ENCODE measurements at regions not wholly inside any gene's neighbourhood (a gene's known extent, or its start where the extent isn't known, plus 50 kb on each side); places are given as distances from the start of the nearest gene placed in this dataset.

DNA sequence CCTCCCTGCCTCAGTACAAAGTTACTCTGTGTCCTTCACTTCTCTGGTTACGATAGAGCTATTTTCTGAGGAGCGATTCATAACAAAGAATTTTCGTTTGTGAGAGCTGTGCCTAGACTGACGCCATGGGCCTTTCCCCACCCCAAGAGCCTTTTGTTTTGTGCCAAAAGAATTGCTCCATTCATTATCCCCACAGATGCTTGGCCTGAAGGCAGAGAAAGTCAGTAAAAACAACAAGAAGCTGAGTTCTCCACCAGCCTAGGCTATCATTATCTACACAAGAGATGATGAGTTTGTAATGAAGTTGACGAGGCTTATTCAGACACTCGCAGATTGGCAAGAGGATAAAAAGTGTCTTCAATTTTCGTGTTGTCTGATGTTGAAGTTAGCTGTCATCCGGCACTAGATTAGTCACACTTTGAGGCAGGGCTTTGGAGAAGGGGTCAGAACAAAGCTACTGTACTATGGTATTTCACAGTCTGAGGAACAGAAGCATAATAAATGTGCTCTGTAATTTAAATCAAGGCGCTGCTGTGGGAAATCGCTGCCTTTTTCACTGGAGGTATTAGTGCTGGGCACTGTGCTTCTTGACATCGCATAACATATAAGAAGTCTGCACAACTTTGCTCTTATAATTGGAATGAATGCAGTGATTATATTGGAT is 278.4 kb upstream of the FIGN start:
- peak; percentile 18 for DNase-seq (ENCODE audit: low read depth, low spot score)
- Histone ChIP-seq H3K9ac (ENCODE audit: insufficient read length, low read depth) (no peak overlapping the region), H3K4me1 (ENCODE audit: insufficient read depth, insufficient read length) (peaks cover 3% of the 10 kb centered on the region), H3K9me3 (ENCODE audit: insufficient read depth, low read length) (no peaks in the 10 kb centered on the region), H3K4me3 (ENCODE audit: insufficient read length, low read depth) (no peak overlapping the region), H3K36me3 (ENCODE audit: insufficient read depth, insufficient read length, low read length) (no peaks in the 10 kb centered on the region), H3K27me3 (ENCODE audit: insufficient read depth, insufficient read length) (no peaks in the 10 kb centered on the region)
- TF ChIP-seq SUZ12 (IDR thresholded peaks at IDR 0.05; ENCODE audit: extremely low read depth, insufficient read depth, insufficient read length) (no peak), YY1 (IDR thresholded peaks at IDR 0.05; ENCODE audit: insufficient read depth, insufficient read length) (no peak), ZNF274 (IDR thresholded peaks at IDR 0.05; ENCODE audit: low read depth, low read length) (no peak)

DNA sequence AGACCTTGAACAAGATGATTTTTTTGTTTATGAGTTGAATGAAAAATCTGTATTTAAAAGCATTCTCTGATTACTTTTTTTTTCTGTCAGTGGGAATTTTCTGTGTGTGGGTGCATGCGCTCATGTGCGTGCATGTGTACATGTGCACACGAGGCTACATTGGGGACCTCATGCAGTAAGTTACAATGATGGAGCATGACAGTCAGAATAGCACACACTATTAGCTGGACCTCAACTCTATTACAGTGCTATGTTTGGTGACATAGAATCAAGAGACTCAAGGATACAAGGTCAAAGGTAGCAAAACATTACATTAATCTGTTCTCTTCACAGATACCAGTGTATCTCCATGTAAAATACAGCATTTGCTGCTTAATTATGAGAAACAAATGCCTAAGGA is 276.8 kb upstream of the FIGN start:
- Histone ChIP-seq H3K9ac (ENCODE audit: insufficient read length, low read depth) (no peak overlapping the region), H3K4me3 (ENCODE audit: insufficient read length, low read depth) (no peak overlapping the region), H3K9me3 (ENCODE audit: insufficient read depth, low read length) (no peaks in the 10 kb centered on the region), H3K27me3 (ENCODE audit: insufficient read depth, insufficient read length) (no peaks in the 10 kb centered on the region), H3K4me1 (ENCODE audit: insufficient read depth, insufficient read length) (peaks cover 3% of the 10 kb centered on the region), H3K36me3 (ENCODE audit: insufficient read depth, insufficient read length, low read length) (no peaks in the 10 kb centered on the region)
- TF ChIP-seq SUZ12 (IDR thresholded peaks at IDR 0.05; ENCODE audit: extremely low read depth, insufficient read depth, insufficient read length) (no peak), YY1 (IDR thresholded peaks at IDR 0.05; ENCODE audit: insufficient read depth, insufficient read length) (no peak), ZNF274 (IDR thresholded peaks at IDR 0.05; ENCODE audit: low read depth, low read length) (no peak)
- no peak for DNase-seq (ENCODE audit: low read depth, low spot score)

- DNase-seq (ENCODE audit: low read depth, low spot score), result no peak
- TF ChIP-seq ZNF274 (IDR thresholded peaks at IDR 0.05; ENCODE audit: low read depth, low read length) (no peak), YY1 (IDR thresholded peaks at IDR 0.05; ENCODE audit: insufficient read depth, insufficient read length) (no peak), SUZ12 (IDR thresholded peaks at IDR 0.05; ENCODE audit: extremely low read depth, insufficient read depth, insufficient read length) (no peak)
- no peak overlapping the region for H3K4me3 ChIP-seq (ENCODE audit: insufficient read length, low read depth)
These were observed 274.0 kb upstream of the FIGN start for GRCh38 chr2:164009756-164010337.

GRCh38 chr2:164008752-164009151 is 272.9 kb upstream of the FIGN start:
- DNase-seq (ENCODE audit: low read depth, low spot score), result no peak
- Histone ChIP-seq H3K36me3 (ENCODE audit: insufficient read depth, insufficient read length, low read length) (no peaks in the 10 kb centered on the region), H3K4me3 (ENCODE audit: insufficient read length, low read depth) (no peak overlapping the region), H3K9me3 (ENCODE audit: insufficient read depth, low read length) (no peaks in the 10 kb centered on the region), H3K27me3 (ENCODE audit: insufficient read depth, insufficient read length) (no peaks in the 10 kb centered on the region), H3K9ac (ENCODE audit: insufficient read length, low read depth) (no peak overlapping the region), H3K4me1 (ENCODE audit: insufficient read depth, insufficient read length) (no peaks in the 10 kb centered on the region)
- no peak for TF ChIP-seq SUZ12 (IDR thresholded peaks at IDR 0.05; ENCODE audit: extremely low read depth, insufficient read depth, insufficient read length)
- TF ChIP-seq YY1 (IDR thresholded peaks at IDR 0.05; ENCODE audit: insufficient read depth, insufficient read length), result no peak
- TF ChIP-seq ZNF274 (IDR thresholded peaks at IDR 0.05; ENCODE audit: low read depth, low read length), result no peak

More at GRCh38 chr2:164009756-164010337, 274.0 kb upstream of the FIGN start:
- Histone ChIP-seq H3K27me3 (ENCODE audit: insufficient read depth, insufficient read length) (no peaks in the 10 kb centered on the region), H3K9me3 (ENCODE audit: insufficient read depth, low read length) (no peaks in the 10 kb centered on the region), H3K36me3 (ENCODE audit: insufficient read depth, insufficient read length, low read length) (no peaks in the 10 kb centered on the region), H3K9ac (ENCODE audit: insufficient read length, low read depth) (no peak overlapping the region), H3K4me1 (ENCODE audit: insufficient read depth, insufficient read length) (peaks cover 3% of the 10 kb centered on the region)

GRCh38 chr2:164006704-164007103 is 270.9 kb upstream of the FIGN start:
- Histone ChIP-seq H3K9ac (ENCODE audit: insufficient read length, low read depth) (no peak overlapping the region), H3K27me3 (ENCODE audit: insufficient read depth, insufficient read length) (no peaks in the 10 kb centered on the region), H3K4me1 (ENCODE audit: insufficient read depth, insufficient read length) (no peaks in the 10 kb centered on the region), H3K4me3 (ENCODE audit: insufficient read length, low read depth) (no peak overlapping the region), H3K9me3 (ENCODE audit: insufficient read depth, low read length) (no peaks in the 10 kb centered on the region), H3K36me3 (ENCODE audit: insufficient read depth, insufficient read length, low read length) (no peaks in the 10 kb centered on the region)
- TF ChIP-seq ZNF274 (IDR thresholded peaks at IDR 0.05; ENCODE audit: low read depth, low read length) (no peak), YY1 (IDR thresholded peaks at IDR 0.05; ENCODE audit: insufficient read depth, insufficient read length) (no peak)
- DNase-seq (ENCODE audit: low read depth, low spot score), result no peak

DNA sequence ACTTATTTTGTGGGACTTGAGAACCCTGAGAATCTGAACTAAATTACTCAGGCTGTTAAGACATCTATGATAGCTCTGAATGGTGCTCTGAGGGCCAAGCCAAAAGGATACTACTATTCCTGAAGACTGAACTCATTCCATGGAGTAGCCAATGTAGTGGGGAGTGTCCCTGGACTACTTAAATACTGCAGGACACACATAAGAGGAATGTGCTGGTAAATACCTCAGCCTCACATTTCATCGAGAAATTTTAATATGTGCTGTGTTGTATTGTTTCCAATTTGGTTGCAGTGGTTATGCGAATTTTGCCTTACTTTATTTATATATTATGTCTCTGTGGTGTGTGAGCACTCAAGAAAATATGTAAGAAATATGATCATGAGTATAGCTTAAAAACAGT is 264.4 kb upstream of the FIGN start:
- no peak for DNase-seq (ENCODE audit: low read depth, low spot score)
- no peaks in the 10 kb centered on the region for H3K27me3 ChIP-seq (ENCODE audit: insufficient read depth, insufficient read length)

GRCh38 chr2:163997466-163997865 is 261.7 kb upstream of the FIGN start:
- TF ChIP-seq ZNF274 (IDR thresholded peaks at IDR 0.05; ENCODE audit: low read depth, low read length) (no peak), YY1 (IDR thresholded peaks at IDR 0.05; ENCODE audit: insufficient read depth, insufficient read length) (no peak), SUZ12 (IDR thresholded peaks at IDR 0.05; ENCODE audit: extremely low read depth, insufficient read depth, insufficient read length) (no peak)
- no peaks in the 10 kb centered on the region for H3K4me1 ChIP-seq (ENCODE audit: insufficient read depth, insufficient read length)
- H3K9ac ChIP-seq (ENCODE audit: insufficient read length, low read depth), result no peak overlapping the region
- no peaks in the 10 kb centered on the region for H3K36me3 ChIP-seq (ENCODE audit: insufficient read depth, insufficient read length, low read length)
- no peak for DNase-seq (ENCODE audit: low read depth, low spot score)
- no peaks in the 10 kb centered on the region for H3K9me3 ChIP-seq (ENCODE audit: insufficient read depth, low read length)
- H3K27me3 ChIP-seq (ENCODE audit: insufficient read depth, insufficient read length), result no peaks in the 10 kb centered on the region
- H3K4me3 ChIP-seq (ENCODE audit: insufficient read length, low read depth), result no peak overlapping the region

More for the DNA sequence above, 264.4 kb upstream of the FIGN start:
- Histone ChIP-seq H3K36me3 (ENCODE audit: insufficient read depth, insufficient read length, low read length) (no peaks in the 10 kb centered on the region), H3K9me3 (ENCODE audit: insufficient read depth, low read length) (no peaks in the 10 kb centered on the region), H3K4me3 (ENCODE audit: insufficient read length, low read depth) (no peak overlapping the region), H3K4me1 (ENCODE audit: insufficient read depth, insufficient read length) (no peaks in the 10 kb centered on the region), H3K9ac (ENCODE audit: insufficient read length, low read depth) (no peak overlapping the region)
- TF ChIP-seq SUZ12 (IDR thresholded peaks at IDR 0.05; ENCODE audit: extremely low read depth, insufficient read depth, insufficient read length) (no peak), YY1 (IDR thresholded peaks at IDR 0.05; ENCODE audit: insufficient read depth, insufficient read length) (no peak), ZNF274 (IDR thresholded peaks at IDR 0.05; ENCODE audit: low read depth, low read length) (no peak)

All from NT2/D1 (cell line).